Urothelium cell line (cell line): ENCODE measurements at regions not wholly inside any gene's neighbourhood (a gene's known extent, or its start where the extent isn't known, plus 50 kb on each side); places are given as distances from the start of the nearest gene placed in this dataset.

ENCODE experiments used
- DNase-seq: peaks from one replicate; pipeline ENCODE4 v3.0.0; 2011; ENCODE audit warnings: low spot score, mixed read lengths
- FAIRE-seq: peaks from 2 replicates; lab custom pipeline; 2011; peaks lifted over from hg19 to GRCh38; lab: Jason Lieb, UNC

- no peak for DNase-seq
- FAIRE-seq = no peak
These were observed 233.3 kb downstream of the KCNA4 start for GRCh38 chr11:29783506-29783905.

- FAIRE-seq = no peak
- peak; percentile 18 for DNase-seq
These were observed 234.4 kb downstream of the KCNA4 start for GRCh38 chr11:29782447-29782846.

GRCh38 chr11:29781268-29781667 lies 235.6 kb downstream of the KCNA4 start:
- DNase-seq (peak; percentile 17), FAIRE-seq (no peak)

- FAIRE-seq = no peak
- DNase-seq = peak; percentile 37
These were observed 236.1 kb downstream of the KCNA4 start for GRCh38 chr11:29780756-29781155.

GRCh38 chr11:29773656-29774264 lies 243.1 kb downstream of the KCNA4 start:
- FAIRE-seq = no peak
- DNase-seq = peak; percentile 68

- FAIRE-seq = no peak
- DNase-seq = no peak
These were observed 260.0 kb downstream of the KCNA4 start for GRCh38 chr11:29756871-29757270.

- no peak for DNase-seq
- FAIRE-seq = no peak
These were observed 261.4 kb downstream of the KCNA4 start for GRCh38 chr11:29755474-29755873.

GRCh38 chr11:29751618-29752017 lies 265.2 kb downstream of the KCNA4 start:
- FAIRE-seq (no peak), DNase-seq (no peak)

- no peak for FAIRE-seq
- no peak for DNase-seq
These were observed 266.4 kb downstream of the KCNA4 start for GRCh38 chr11:29750392-29750791.

- FAIRE-seq = no peak
- DNase-seq = peak; percentile 13
These were observed 282.5 kb downstream of the KCNA4 start for GRCh38 chr11:29734287-29734686.

- FAIRE-seq (no peak), DNase-seq (no peak)
These were observed 303.0 kb downstream of the KCNA4 start for GRCh38 chr11:29713831-29714320.

- DNase-seq = no peak
- no peak for FAIRE-seq
These were observed 304.2 kb downstream of the KCNA4 start for GRCh38 chr11:29712616-29713015.

- FAIRE-seq (no peak), DNase-seq (no peak)
These were observed 308.9 kb downstream of the KCNA4 start for GRCh38 chr11:29707924-29708323.

GRCh38 chr11:29685361-29685760 lies 331.5 kb downstream of the KCNA4 start:
- no peak for FAIRE-seq
- no peak for DNase-seq

GRCh38 chr11:29682856-29683255 lies 334.0 kb downstream of the KCNA4 start:
- no peak for FAIRE-seq
- DNase-seq = no peak

- FAIRE-seq (no peak), DNase-seq (no peak)
These were observed 336.8 kb downstream of the KCNA4 start for GRCh38 chr11:29679996-29680395.

GRCh38 chr11:29676993-29677392 lies 339.8 kb downstream of the KCNA4 start:
- DNase-seq = no peak
- no peak for FAIRE-seq

GRCh38 chr11:29669310-29669709 lies 347.5 kb downstream of the KCNA4 start:
- no peak for DNase-seq
- no peak for FAIRE-seq

GRCh38 chr11:29657709-29658108 lies 359.1 kb downstream of the KCNA4 start:
- no peak for DNase-seq
- FAIRE-seq = no peak

GRCh38 chr11:29656597-29656996 lies 360.2 kb downstream of the KCNA4 start:
- DNase-seq (no peak), FAIRE-seq (no peak)

- DNase-seq (no peak), FAIRE-seq (no peak)
These were observed 371.5 kb downstream of the KCNA4 start for GRCh38 chr11:29645373-29645772.

- DNase-seq = peak; percentile 8
- no peak for FAIRE-seq
These were observed 375.6 kb downstream of the KCNA4 start for GRCh38 chr11:29641201-29641600.

GRCh38 chr11:29634744-29635143 lies 382.1 kb downstream of the KCNA4 start:
- FAIRE-seq = no peak
- no peak for DNase-seq
